Body of pancreas (tissue), 4 donors: ENCODE measurements at regions not wholly inside any gene's neighbourhood (a gene's known extent, or its start where the extent isn't known, plus 50 kb on each side); places are given as distances from the start of the nearest gene placed in this dataset.

Experiments
- ATAC-seq: fragments of 150-250 bp; one replicate; pipeline ENCODE4 v1.9.1; 2016
- DNase-seq, 4 donors: peaks; one replicate each; pipeline ENCODE4 v3.0.0-alpha.2; 2019
- H3K27ac ChIP-seq, 4 donors: fragments of 200-600 bp; sonication (generic); 1 replicate in 3 of 4; 2 replicates in 1 of 4; pipeline versions ENCODE4 v1.5.1 to v1.6.1; 2016 to 2019; ENCODE audit warnings: mild to moderate bottlenecking in 1 of 4, mixed read lengths in 1 of 4, moderate library complexity in 1 of 4
- H3K27me3 ChIP-seq, 2 donors: fragments of 200-600 bp; sonication (generic); one replicate each; pipeline ENCODE4 v1.6.0; 2016; ENCODE audit warnings: mild to moderate bottlenecking in 1 of 2
- H3K36me3 ChIP-seq, 2 donors: fragments of 200-600 bp; sonication (generic); replicated peaks in 1 of 2; 2 replicates each; pipeline ENCODE4 v1.5.1; 2016; ENCODE audit warnings: low read depth in 2 of 2; ENCODE audit not compliant: insufficient read depth in 1 of 2
- H3K4me1 ChIP-seq: fragments of 200-600 bp; sonication (generic); one replicate; pipeline ENCODE4 v1.6.0; 2016
- H3K4me3 ChIP-seq, 2 donors: fragments of 200-600 bp; sonication (generic); 1 replicate in 1 of 2; 2 replicates in 1 of 2; pipeline ENCODE4 v1.5.1; 2016 to 2019
- H3K9me3 ChIP-seq, 3 donors: fragments of 200-600 bp; sonication (generic); 1 replicate in 2 of 3; 2 replicates in 1 of 3; pipeline ENCODE4 v1.5.1; 2016
- POLR2A ChIP-seq, 3 donors: fragments of 450-650 bp; IDR thresholded peaks; one replicate each; pipeline ENCODE4 v1.6.1; 2016; ENCODE audit warnings: antibody characterized with exemption in 3 of 3, mild to moderate bottlenecking in 2 of 3
- WGBS, 2 donors: methylation state at CpG; one replicate each; pipeline ENCODE4 v1.1.5; 2017; 5-methylcytosine and 5-hydroxymethylcytosine counted together
- intact Hi-C: fragments of 100-400 bp; cut with DNase I; formaldehyde crosslinking; loops from one replicate; pipeline ENCODE4 v1.15.1; 2023
- TF ChIP-seq, protein P1 (sequence below), 7 experiments: fragments of 450-650 bp in 4 of 7; fragments of 200-600 bp in 3 of 7; sonication (generic) in 3 of 7; IDR thresholded peaks; one replicate each; pipeline ENCODE4 v1.5.1; 2016 to 2019; ENCODE audit warnings: antibody characterized with exemption in 7 of 7

- intact Hi-C loops: no loop called here
These were observed 787.3 kb downstream of the KCTD16 start for GRCh38 chr5:144958002-144958401.

GRCh38 chr5:144950996-144951395, 780.3 kb downstream of the KCTD16 start:
- Histone ChIP-seq H3K27ac (no peak overlapping the region), H3K36me3 (no peaks in the 10 kb centered on the region), H3K27me3 (no peaks in the 10 kb centered on the region), H3K4me1 (no peaks in the 10 kb centered on the region), H3K4me3 (no peak overlapping the region), H3K9me3 (no peaks in the 10 kb centered on the region)
- ATAC-seq (no peak), DNase-seq (no peak)
- intact Hi-C loops: no loop called here
- TF ChIP-seq POLR2A (IDR thresholded peaks at IDR 0.05): no peak
- TF ChIP-seq, protein P1, sequence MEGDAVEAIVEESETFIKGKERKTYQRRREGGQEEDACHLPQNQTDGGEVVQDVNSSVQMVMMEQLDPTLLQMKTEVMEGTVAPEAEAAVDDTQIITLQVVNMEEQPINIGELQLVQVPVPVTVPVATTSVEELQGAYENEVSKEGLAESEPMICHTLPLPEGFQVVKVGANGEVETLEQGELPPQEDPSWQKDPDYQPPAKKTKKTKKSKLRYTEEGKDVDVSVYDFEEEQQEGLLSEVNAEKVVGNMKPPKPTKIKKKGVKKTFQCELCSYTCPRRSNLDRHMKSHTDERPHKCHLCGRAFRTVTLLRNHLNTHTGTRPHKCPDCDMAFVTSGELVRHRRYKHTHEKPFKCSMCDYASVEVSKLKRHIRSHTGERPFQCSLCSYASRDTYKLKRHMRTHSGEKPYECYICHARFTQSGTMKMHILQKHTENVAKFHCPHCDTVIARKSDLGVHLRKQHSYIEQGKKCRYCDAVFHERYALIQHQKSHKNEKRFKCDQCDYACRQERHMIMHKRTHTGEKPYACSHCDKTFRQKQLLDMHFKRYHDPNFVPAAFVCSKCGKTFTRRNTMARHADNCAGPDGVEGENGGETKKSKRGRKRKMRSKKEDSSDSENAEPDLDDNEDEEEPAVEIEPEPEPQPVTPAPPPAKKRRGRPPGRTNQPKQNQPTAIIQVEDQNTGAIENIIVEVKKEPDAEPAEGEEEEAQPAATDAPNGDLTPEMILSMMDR (IDR thresholded peaks at IDR 0.05): no peak
- 64 to 70% methylated on average over 2 of the region's 2 CpGs for WGBS, 2 donors

More at GRCh38 chr5:144958002-144958401, 787.3 kb downstream of the KCTD16 start:
- ATAC-seq (no peak), DNase-seq (no peak)
- Histone ChIP-seq H3K27ac (no peak overlapping the region), H3K9me3 (no peaks in the 10 kb centered on the region), H3K4me3 (no peak overlapping the region), H3K27me3 (no peaks in the 10 kb centered on the region), H3K36me3 (no peaks in the 10 kb centered on the region), H3K4me1 (no peaks in the 10 kb centered on the region)
- WGBS, 2 donors: 70 to 76% methylated on average over 1 of the region's 1 CpG
- TF ChIP-seq POLR2A (IDR thresholded peaks at IDR 0.05): no peak
- TF ChIP-seq, protein P1 (IDR thresholded peaks at IDR 0.05): no peak

DNA sequence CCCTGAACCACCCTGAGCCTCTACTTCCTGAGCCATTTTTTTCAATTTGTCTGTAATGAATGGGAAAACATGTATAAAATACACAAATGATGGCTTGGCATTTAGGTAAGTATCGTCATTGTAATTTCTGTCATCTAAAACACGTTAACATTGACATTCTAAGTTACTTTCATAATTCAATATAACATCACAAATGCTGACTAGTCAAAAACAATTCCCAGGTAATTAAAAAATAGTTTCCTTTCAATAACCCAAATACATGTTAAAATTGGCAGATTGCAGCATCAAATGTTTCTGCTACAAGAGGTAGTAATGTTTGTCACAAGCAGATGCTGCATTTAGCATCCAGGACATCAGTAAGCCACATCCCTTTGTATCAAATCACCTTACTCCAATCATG, 776.4 kb downstream of the KCTD16 start:
- intact Hi-C loops: no loop called here
- Histone ChIP-seq H3K4me3 (no peak overlapping the region), H3K9me3 (no peaks in the 10 kb centered on the region), H3K27me3 (no peaks in the 10 kb centered on the region), H3K27ac (no peak overlapping the region), H3K4me1 (no peaks in the 10 kb centered on the region), H3K36me3 (no peaks in the 10 kb centered on the region)
- TF ChIP-seq, protein P1 (IDR thresholded peaks at IDR 0.05): no peak
- no peak for TF ChIP-seq POLR2A (IDR thresholded peaks at IDR 0.05)
- DNase-seq: no peak
- ATAC-seq: no peak
- 83% methylated on average over 2 of the region's 2 CpGs for WGBS, 2 donors

GRCh38 chr5:144945503-144945902, 774.8 kb downstream of the KCTD16 start:
- no peak overlapping the region for H3K4me3 ChIP-seq
- H3K9me3 ChIP-seq: no peaks in the 10 kb centered on the region
- WGBS, 2 donors: 60 to 70% methylated on average over 2 of the region's 2 CpGs
- intact Hi-C loops: no loop called here
- no peak overlapping the region for H3K27ac ChIP-seq
- DNase-seq (no peak), ATAC-seq (no peak)
- no peaks in the 10 kb centered on the region for H3K36me3 ChIP-seq
- no peaks in the 10 kb centered on the region for H3K4me1 ChIP-seq
- H3K27me3 ChIP-seq: no peaks in the 10 kb centered on the region
- no peak for TF ChIP-seq POLR2A (IDR thresholded peaks at IDR 0.05)
- TF ChIP-seq, protein P1 (IDR thresholded peaks at IDR 0.05): no peak

GRCh38 chr5:144944936-144945335, 774.3 kb downstream of the KCTD16 start:
- no peak for DNase-seq
- H3K4me1 ChIP-seq: no peaks in the 10 kb centered on the region
- H3K36me3 ChIP-seq: no peaks in the 10 kb centered on the region
- H3K4me3 ChIP-seq: no peak overlapping the region
- intact Hi-C loops: no loop called here
- TF ChIP-seq, protein P1 (IDR thresholded peaks at IDR 0.05): no peak
- TF ChIP-seq POLR2A (IDR thresholded peaks at IDR 0.05): no peak
- H3K9me3 ChIP-seq: no peaks in the 10 kb centered on the region
- 71 to 81% methylated on average over 4 of the region's 4 CpGs for WGBS, 2 donors
- H3K27me3 ChIP-seq: no peaks in the 10 kb centered on the region
- H3K27ac ChIP-seq: no peak overlapping the region
- no peak for ATAC-seq
